Mucosa of rectum (tissue), 2 donors: ENCODE measurements at regions not wholly inside any gene's neighbourhood (a gene's known extent, or its start where the extent isn't known, plus 50 kb on each side); places are given as distances from the start of the nearest gene placed in this dataset.

Source experiments
- H3K27ac ChIP-seq, 2 donors: one replicate each; pipeline ENCODE4 v1.7.0; 2013; ENCODE audit warnings: inconsistent platforms in 2 of 2, low read depth in 2 of 2, low read length in 2 of 2
- H3K27me3 ChIP-seq, 2 donors: one replicate each; pipeline ENCODE4 v1.7.0; 2013; ENCODE audit warnings: low read length in 2 of 2; ENCODE audit not compliant: control insufficient read depth in 2 of 2, insufficient read depth in 2 of 2
- H3K36me3 ChIP-seq, 2 donors: one replicate each; pipeline ENCODE4 v1.7.0; 2013; ENCODE audit warnings: low read length in 2 of 2; ENCODE audit not compliant: control insufficient read depth in 2 of 2, insufficient read depth in 2 of 2
- H3K4me1 ChIP-seq, 2 donors: one replicate each; pipeline ENCODE4 v1.7.0; 2013; ENCODE audit warnings: low read length in 2 of 2, mild to moderate bottlenecking in 1 of 2; ENCODE audit not compliant: control insufficient read depth in 2 of 2, insufficient read depth in 2 of 2
- H3K4me3 ChIP-seq, 2 donors: one replicate each; pipeline ENCODE4 v1.7.0; 2013; ENCODE audit warnings: low read length in 2 of 2
- H3K9ac ChIP-seq, 2 donors: one replicate each; pipeline ENCODE4 v1.7.0; 2013; ENCODE audit warnings: low read length in 2 of 2, low read depth in 1 of 2, mild to moderate bottlenecking in 1 of 2
- H3K9me3 ChIP-seq, 2 donors: one replicate each; pipeline ENCODE4 v1.7.0; 2013; ENCODE audit warnings: low read length in 2 of 2; ENCODE audit not compliant: control insufficient read depth in 2 of 2
- donor health status: healthy.
- donor health status: Normal muscosa, but diverticular disease.

- no peak overlapping the region for H3K4me3 ChIP-seq
- H3K27ac ChIP-seq, result no peak overlapping the region
- no peak overlapping the region for H3K9ac ChIP-seq
- no peaks in the 10 kb centered on the region for H3K36me3 ChIP-seq
- H3K4me1 ChIP-seq, result no peaks in the 10 kb centered on the region
- H3K27me3 ChIP-seq, result no peaks in the 10 kb centered on the region
- no peaks in the 10 kb centered on the region for H3K9me3 ChIP-seq
Observed at GRCh38 chr9:87158765-87159164, 211.5 kb upstream of the GAS1 start.

GRCh38 chr9:87160148-87161102, 213.1 kb upstream of the GAS1 start:
- Histone ChIP-seq H3K9me3 (peaks cover 0 to 2% of the 10 kb centered on the region in 2 donors), H3K4me1 (no peaks in the 10 kb centered on the region), H3K27ac (no peak overlapping the region), H3K4me3 (no peak overlapping the region), H3K36me3 (no peaks in the 10 kb centered on the region), H3K27me3 (no peaks in the 10 kb centered on the region), H3K9ac (no peak overlapping the region)

DNA sequence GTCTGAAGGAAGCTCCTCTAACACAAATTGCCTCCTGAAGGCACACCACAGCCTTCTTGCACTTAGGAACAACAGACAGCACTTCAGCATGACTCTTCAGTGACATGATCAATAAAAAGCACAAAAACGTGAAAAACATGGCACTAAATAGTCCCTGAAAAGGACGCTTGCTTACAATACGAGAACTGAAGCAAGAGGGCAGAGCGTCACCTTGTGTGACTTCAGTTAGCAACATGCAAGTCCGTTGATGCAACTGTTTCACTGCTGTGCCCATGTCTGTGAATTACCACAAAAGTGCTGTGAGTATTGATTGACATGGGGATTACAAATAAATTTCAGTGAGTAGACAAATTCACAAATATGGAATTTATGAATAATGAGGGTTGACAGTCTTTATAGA, 219.9 kb upstream of the GAS1 start:
- H3K9ac ChIP-seq, result no peak overlapping the region
- no peaks in the 10 kb centered on the region for H3K27me3 ChIP-seq
- H3K36me3 ChIP-seq, result no peaks in the 10 kb centered on the region
- peaks cover 0 to 2% of the 10 kb centered on the region in 2 donors for H3K9me3 ChIP-seq
- no peak overlapping the region for H3K4me3 ChIP-seq
- H3K4me1 ChIP-seq, result no peaks in the 10 kb centered on the region
- no peak overlapping the region for H3K27ac ChIP-seq

- Histone ChIP-seq H3K4me3 (no peak overlapping the region), H3K9ac (no peak overlapping the region), H3K4me1 (no peaks in the 10 kb centered on the region), H3K27me3 (no peaks in the 10 kb centered on the region), H3K27ac (no peak overlapping the region), H3K9me3 (peaks cover 0 to 2% of the 10 kb centered on the region in 2 donors), H3K36me3 (no peaks in the 10 kb centered on the region)
Observed at GRCh38 chr9:87167582-87167981, 220.3 kb upstream of the GAS1 start.

GRCh38 chr9:87178302-87178701, 231.0 kb upstream of the GAS1 start:
- Histone ChIP-seq H3K27ac (no peak overlapping the region), H3K4me3 (no peak overlapping the region), H3K27me3 (no peaks in the 10 kb centered on the region), H3K9me3 (no peaks in the 10 kb centered on the region), H3K9ac (no peak overlapping the region), H3K36me3 (no peaks in the 10 kb centered on the region), H3K4me1 (no peaks in the 10 kb centered on the region)

DNA sequence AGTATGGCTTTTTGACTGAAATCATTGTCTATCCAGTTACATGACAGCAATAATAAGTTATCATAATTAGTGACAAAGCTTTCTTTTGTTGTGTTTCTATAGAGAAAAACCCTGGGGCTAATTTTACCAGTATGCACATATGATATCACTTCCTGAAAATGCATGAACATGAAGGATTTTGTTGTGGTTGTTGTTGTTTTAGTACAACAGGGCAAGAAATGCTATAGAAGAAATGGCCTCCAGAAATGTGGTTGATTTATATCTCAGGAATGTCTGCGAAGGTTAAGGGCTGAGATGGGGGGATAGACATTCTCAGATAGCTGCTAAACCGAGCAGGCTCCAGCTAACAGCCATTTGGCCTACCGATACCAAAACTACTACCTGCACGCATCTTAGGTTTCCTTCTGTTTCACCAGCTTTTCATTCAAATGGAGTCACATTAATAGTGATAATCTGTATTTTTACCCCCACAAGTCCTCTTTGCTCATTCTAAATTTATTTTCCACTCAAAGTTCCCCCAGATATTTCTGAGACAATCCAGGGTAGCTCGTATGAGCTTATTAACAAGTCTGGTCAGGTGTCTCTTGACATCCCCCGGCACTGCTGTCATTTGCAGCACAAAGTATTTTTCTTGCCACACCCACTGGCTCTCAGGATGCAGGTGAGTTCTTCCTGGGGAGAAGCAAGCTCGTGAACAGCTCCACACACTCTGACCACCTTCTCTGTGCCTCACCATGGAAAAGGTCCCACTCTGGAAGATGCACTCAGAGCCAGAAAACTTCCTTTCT, 232.4 kb upstream of the GAS1 start:
- Histone ChIP-seq H3K36me3 (no peaks in the 10 kb centered on the region), H3K27ac (no peak overlapping the region), H3K4me1 (no peaks in the 10 kb centered on the region), H3K4me3 (no peak overlapping the region), H3K9me3 (no peaks in the 10 kb centered on the region), H3K9ac (no peak overlapping the region), H3K27me3 (no peaks in the 10 kb centered on the region)

DNA sequence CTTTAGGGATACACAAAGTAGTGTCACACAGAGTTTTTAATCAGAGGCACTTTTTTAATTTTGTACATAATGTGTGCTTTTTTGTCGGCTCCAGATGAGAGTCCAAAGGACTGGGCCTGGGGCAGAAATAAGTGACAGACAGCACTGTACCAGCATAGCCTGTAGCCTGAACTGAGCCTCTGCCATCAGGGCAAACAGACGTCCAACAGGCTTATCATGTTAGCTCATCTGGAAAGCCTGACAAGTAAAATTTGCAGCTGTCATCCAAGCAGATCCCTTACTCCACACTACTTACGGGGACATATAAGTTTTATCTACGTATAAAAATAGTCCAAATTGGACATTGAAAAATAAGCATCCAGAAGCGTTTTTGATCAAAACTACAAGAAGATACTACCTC, 233.1 kb upstream of the GAS1 start:
- Histone ChIP-seq H3K27me3 (no peaks in the 10 kb centered on the region), H3K27ac (no peak overlapping the region), H3K9me3 (no peaks in the 10 kb centered on the region), H3K36me3 (no peaks in the 10 kb centered on the region), H3K4me3 (no peak overlapping the region), H3K4me1 (no peaks in the 10 kb centered on the region), H3K9ac (no peak overlapping the region)

DNA sequence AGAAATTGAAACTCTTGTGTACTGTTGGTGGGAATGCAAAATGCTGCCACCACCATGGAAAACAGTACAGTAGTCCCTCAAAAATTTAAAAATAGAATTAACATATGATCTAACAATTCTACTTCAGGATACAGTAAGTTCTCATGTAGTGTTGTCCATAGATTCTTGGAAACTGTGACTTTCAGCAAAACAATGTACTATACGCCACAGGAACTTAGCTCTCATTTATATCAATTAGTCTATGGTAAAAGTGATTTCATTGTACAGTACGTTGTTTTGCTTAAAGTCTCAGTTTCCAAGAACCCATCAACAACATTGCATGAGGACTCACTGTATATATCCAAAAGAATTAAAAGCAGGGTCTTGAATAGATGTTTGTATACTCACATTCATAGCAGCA, 233.5 kb upstream of the GAS1 start:
- H3K4me3 ChIP-seq, result no peak overlapping the region
- H3K4me1 ChIP-seq, result no peaks in the 10 kb centered on the region
- H3K36me3 ChIP-seq, result no peaks in the 10 kb centered on the region
- H3K27ac ChIP-seq, result no peak overlapping the region
- no peaks in the 10 kb centered on the region for H3K9me3 ChIP-seq
- no peaks in the 10 kb centered on the region for H3K27me3 ChIP-seq
- H3K9ac ChIP-seq, result no peak overlapping the region

DNA sequence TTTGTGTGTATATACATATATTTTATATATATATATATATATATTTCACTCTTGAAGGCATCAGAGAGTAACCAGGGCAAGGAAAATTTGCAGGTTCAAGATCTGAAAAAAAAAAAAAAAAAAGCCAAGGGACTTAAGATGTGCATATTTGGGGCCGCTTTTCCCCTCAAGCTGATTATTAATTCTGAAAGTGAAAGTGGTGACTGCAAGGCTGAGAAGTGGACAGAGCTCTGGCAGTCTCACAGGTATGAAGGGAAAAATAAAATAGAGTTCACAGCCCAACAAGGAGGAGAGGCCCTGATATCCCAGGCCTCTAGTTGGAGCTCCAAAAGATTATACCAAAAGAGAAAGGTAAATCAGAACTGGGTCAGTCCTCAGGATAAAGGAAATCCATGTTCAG, 234.4 kb upstream of the GAS1 start:
- no peak overlapping the region for H3K9ac ChIP-seq
- no peaks in the 10 kb centered on the region for H3K36me3 ChIP-seq

GRCh38 chr9:87184956-87185642, 237.8 kb upstream of the GAS1 start:
- H3K36me3 ChIP-seq, result no peaks in the 10 kb centered on the region
- H3K27ac ChIP-seq, result no peak overlapping the region
- no peaks in the 10 kb centered on the region for H3K4me1 ChIP-seq
- no peaks in the 10 kb centered on the region for H3K27me3 ChIP-seq
- no peaks in the 10 kb centered on the region for H3K9me3 ChIP-seq
- H3K4me3 ChIP-seq, result no peak overlapping the region
- no peak overlapping the region for H3K9ac ChIP-seq

More for the DNA sequence above, 234.4 kb upstream of the GAS1 start:
- Histone ChIP-seq H3K9me3 (no peaks in the 10 kb centered on the region), H3K4me3 (no peak overlapping the region), H3K27me3 (no peaks in the 10 kb centered on the region), H3K4me1 (no peaks in the 10 kb centered on the region), H3K27ac (no peak overlapping the region)
